Left ventricle myocardium inferior (tissue), 1 donor: ENCODE measurements at regions not wholly inside any gene's neighbourhood (a gene's known extent, or its start where the extent isn't known, plus 50 kb on each side); places are given as distances from the start of the nearest gene placed in this dataset.

ENCODE experiments used
- DNase-seq: peaks from one replicate; pipeline ENCODE4 v3.0.0-alpha.2; 2020
- H3K27ac ChIP-seq: fragments of 200-600 bp; replicated peaks from 2 replicates; pipeline ENCODE4 v1.8.0; 2021
- H3K27me3 ChIP-seq: fragments of 200-600 bp; 2 replicates; pipeline ENCODE4 v1.8.0; 2021; ENCODE audit warnings: low read depth
- H3K36me3 ChIP-seq: fragments of 200-600 bp; 2 replicates; pipeline ENCODE4 v1.8.0; 2021
- H3K4me1 ChIP-seq: fragments of 200-600 bp; 2 replicates; pipeline ENCODE4 v1.8.0; 2021
- H3K4me3 ChIP-seq: fragments of 200-600 bp; 2 replicates; pipeline ENCODE4 v1.8.0; 2021; ENCODE audit warnings: mild to moderate bottlenecking, moderate library complexity
- H3K9me3 ChIP-seq: fragments of 200-600 bp; replicated peaks from 2 replicates; pipeline ENCODE4 v1.8.0; 2021
- intact Hi-C: fragments of 100-400 bp; cut with micrococcal nuclease; formaldehyde crosslinking; loops from one replicate; pipeline ENCODE4 v1.11.0; 2022
- TF ChIP-seq, protein P1 (sequence below): fragments of 200-600 bp; IDR thresholded peaks from 2 replicates; pipeline ENCODE4 v1.8.0; 2021; ENCODE audit warnings: antibody characterized with exemption, mild to moderate bottlenecking, borderline replicate concordance
- donor health status: DM: no; HTN: yes; CAD: no; lungs with severe emphysema.

DNA sequence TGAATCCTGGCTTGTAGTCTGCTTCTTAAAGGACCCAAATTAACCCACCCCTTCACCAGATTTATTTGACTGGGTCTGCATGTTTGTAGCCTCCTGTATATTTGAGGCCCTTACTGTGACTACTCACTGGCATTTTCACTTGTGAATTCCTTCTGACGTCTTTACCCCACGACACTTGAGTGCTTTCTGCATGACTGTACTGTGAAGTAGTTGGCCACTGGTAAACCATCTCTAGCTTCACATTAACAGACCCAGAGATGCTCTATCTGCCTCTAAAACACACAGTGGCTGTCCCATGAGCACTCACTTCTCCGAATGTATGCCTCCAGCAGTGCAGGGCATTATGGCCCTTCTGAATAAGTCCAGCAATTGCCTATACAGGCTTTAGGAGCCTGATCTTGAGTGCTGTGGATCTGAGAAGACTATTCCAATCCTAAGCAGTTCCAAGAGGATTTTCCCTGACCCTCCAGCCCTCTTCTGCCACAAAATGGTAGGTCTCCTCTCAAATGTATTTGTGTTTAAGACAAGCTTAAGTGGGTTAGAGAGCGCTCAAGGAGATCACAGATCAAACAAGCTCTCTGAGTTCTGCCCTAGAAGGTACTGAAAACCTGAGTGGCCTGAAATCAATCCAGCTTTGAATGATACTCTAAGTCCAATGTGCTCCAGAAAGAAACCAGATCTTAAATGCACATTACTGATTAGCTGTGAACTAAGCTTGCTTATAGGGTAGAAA is 534.7 kb downstream of the RPS29 start:
- Histone ChIP-seq H3K9me3 (no peaks in the 10 kb centered on the region), H3K27me3 (no peaks in the 10 kb centered on the region), H3K4me1 (no peaks in the 10 kb centered on the region), H3K27ac (no peak overlapping the region), H3K36me3 (no peaks in the 10 kb centered on the region), H3K4me3 (no peak overlapping the region)
- DNase-seq: no peak
- TF ChIP-seq, protein P1, sequence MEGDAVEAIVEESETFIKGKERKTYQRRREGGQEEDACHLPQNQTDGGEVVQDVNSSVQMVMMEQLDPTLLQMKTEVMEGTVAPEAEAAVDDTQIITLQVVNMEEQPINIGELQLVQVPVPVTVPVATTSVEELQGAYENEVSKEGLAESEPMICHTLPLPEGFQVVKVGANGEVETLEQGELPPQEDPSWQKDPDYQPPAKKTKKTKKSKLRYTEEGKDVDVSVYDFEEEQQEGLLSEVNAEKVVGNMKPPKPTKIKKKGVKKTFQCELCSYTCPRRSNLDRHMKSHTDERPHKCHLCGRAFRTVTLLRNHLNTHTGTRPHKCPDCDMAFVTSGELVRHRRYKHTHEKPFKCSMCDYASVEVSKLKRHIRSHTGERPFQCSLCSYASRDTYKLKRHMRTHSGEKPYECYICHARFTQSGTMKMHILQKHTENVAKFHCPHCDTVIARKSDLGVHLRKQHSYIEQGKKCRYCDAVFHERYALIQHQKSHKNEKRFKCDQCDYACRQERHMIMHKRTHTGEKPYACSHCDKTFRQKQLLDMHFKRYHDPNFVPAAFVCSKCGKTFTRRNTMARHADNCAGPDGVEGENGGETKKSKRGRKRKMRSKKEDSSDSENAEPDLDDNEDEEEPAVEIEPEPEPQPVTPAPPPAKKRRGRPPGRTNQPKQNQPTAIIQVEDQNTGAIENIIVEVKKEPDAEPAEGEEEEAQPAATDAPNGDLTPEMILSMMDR: no peak
- intact Hi-C loops: no loop called here

DNA sequence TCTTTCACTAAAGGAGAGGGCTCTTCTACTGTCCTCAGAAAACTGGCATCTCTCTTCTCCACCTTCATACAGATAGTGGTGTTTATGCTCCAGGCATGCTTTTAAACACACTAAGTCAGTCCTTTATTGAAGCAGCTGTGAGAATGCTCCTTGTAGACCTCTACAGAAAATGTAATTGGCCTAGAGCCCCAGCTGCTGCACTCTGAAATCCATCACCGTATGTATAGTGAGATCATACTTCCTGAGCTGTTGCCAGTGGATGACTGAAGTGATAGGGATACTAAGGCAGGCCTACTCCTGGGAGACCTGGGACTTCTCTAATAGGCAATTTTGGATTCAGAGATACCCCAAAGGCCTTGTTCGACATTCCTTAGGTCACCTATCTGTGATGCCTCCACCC is 535.4 kb downstream of the RPS29 start:
- no peaks in the 10 kb centered on the region for H3K4me1 ChIP-seq
- H3K4me3 ChIP-seq: no peak overlapping the region
- intact Hi-C loops: no loop called here
- H3K27ac ChIP-seq: no peak overlapping the region
- no peaks in the 10 kb centered on the region for H3K9me3 ChIP-seq
- TF ChIP-seq, protein P1: no peak
- no peak for DNase-seq
- H3K36me3 ChIP-seq: no peaks in the 10 kb centered on the region
- H3K27me3 ChIP-seq: no peaks in the 10 kb centered on the region

DNA sequence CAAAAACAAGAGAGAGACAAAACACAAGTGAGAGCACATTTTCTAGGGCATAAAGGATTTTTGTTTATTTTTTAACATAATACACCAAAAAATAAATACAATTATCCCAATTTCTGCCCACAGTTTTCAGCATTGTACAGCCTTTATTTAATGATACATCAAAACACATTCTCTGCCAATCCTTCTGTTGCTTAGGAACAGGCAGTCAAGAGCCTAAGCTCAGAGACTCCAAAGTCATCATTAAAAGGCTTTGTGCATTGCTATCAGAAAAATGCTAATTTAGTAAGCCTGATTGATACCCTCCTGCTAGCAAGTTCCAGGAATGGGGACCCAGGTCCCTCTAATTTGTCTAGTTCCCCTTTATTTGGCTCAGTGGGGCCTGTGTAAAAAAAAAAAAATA is 536.5 kb downstream of the RPS29 start:
- Histone ChIP-seq H3K9me3 (no peaks in the 10 kb centered on the region), H3K27me3 (no peaks in the 10 kb centered on the region), H3K27ac (no peak overlapping the region), H3K4me3 (no peak overlapping the region), H3K4me1 (no peaks in the 10 kb centered on the region), H3K36me3 (no peaks in the 10 kb centered on the region)
- intact Hi-C loops: no loop called here
- TF ChIP-seq, protein P1: no peak
- DNase-seq: no peak

DNA sequence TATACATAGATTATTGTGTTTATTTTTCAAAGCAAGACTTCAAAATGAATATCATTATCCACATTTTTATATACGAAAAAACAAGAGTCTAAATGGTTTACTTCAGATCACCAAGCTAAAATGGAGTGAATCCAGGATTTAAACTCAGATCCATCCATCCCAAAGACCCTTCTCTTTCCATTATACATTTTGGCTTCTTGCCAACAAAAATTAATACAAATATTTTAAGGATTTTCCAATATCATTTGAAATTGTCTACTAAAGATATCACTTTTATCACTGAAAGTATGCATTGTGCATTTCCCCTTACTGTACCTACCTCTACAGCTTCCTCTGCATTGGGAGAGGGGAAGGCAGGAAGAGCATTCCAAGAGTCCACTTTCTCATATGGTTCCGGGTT is 541.2 kb downstream of the RPS29 start:
- no peaks in the 10 kb centered on the region for H3K36me3 ChIP-seq
- H3K9me3 ChIP-seq: no peaks in the 10 kb centered on the region
- no peaks in the 10 kb centered on the region for H3K4me1 ChIP-seq
- H3K27me3 ChIP-seq: no peaks in the 10 kb centered on the region
- H3K27ac ChIP-seq: no peak overlapping the region
- DNase-seq: no peak
- intact Hi-C loops: no loop called here
- no peak overlapping the region for H3K4me3 ChIP-seq
- TF ChIP-seq, protein P1: no peak

DNA sequence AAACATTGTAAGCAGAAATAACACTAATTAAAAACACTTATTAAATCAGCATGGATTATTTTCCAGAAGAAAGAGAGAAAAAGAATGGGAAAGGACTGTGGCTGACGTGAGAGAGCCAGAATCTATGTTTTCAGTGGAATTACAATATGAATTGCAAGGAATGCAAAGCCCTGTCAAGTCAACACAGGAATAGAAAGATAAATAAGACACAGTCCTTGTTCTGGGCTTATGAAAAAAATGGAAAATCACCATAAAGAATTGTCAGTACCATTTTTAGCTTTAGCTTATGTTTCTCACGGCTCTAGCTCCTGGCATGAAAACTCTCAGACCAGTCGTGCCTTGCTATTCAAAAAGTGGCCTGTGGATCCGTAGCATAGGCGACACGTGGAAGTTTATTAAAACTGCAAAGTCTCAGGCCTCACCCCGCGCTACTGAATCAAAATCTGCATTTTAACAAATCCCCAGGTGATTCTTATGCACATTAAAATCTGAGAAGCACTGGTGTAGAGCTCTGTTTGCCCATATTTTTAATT is 549.1 kb downstream of the RPS29 start:
- TF ChIP-seq, protein P1: no peak
- intact Hi-C loops: no loop called here

More for the DNA sequence above, 549.1 kb downstream of the RPS29 start:
- Histone ChIP-seq H3K27me3 (no peaks in the 10 kb centered on the region), H3K27ac (no peak overlapping the region), H3K9me3 (no peaks in the 10 kb centered on the region), H3K4me3 (no peak overlapping the region), H3K4me1 (no peaks in the 10 kb centered on the region), H3K36me3 (no peaks in the 10 kb centered on the region)
- no peak for DNase-seq
